DOHH2 (cell line): ENCODE measurements at regions not wholly inside any gene's neighbourhood (a gene's known extent, or its start where the extent isn't known, plus 50 kb on each side); places are given as distances from the start of the nearest gene placed in this dataset.

Experiments
- EZH2phosphoT487 ChIP-seq: fragments of 200-600 bp; sonication (generic); IDR thresholded peaks from 2 replicates; pipeline ENCODE4 v1.6.1; 2017; ENCODE audit warnings: borderline replicate concordance, mild to moderate bottlenecking, antibody characterized with exemption, low read length, moderate library complexity, mixed read lengths
- TF ChIP-seq, protein P1 (sequence below): fragments of 200-600 bp; sonication (generic); IDR thresholded peaks from one replicate; pipeline ENCODE4 v1.5.1; 2014; ENCODE audit warnings: antibody characterized with exemption, mild to moderate bottlenecking, low read depth, low read length; ENCODE audit not compliant: poor library complexity, severe bottlenecking

GRCh38 chr20:11328839-11329238 lies 588.9 kb upstream of the BTBD3 start:
- TF ChIP-seq, protein P1, sequence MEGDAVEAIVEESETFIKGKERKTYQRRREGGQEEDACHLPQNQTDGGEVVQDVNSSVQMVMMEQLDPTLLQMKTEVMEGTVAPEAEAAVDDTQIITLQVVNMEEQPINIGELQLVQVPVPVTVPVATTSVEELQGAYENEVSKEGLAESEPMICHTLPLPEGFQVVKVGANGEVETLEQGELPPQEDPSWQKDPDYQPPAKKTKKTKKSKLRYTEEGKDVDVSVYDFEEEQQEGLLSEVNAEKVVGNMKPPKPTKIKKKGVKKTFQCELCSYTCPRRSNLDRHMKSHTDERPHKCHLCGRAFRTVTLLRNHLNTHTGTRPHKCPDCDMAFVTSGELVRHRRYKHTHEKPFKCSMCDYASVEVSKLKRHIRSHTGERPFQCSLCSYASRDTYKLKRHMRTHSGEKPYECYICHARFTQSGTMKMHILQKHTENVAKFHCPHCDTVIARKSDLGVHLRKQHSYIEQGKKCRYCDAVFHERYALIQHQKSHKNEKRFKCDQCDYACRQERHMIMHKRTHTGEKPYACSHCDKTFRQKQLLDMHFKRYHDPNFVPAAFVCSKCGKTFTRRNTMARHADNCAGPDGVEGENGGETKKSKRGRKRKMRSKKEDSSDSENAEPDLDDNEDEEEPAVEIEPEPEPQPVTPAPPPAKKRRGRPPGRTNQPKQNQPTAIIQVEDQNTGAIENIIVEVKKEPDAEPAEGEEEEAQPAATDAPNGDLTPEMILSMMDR: no peak
- no peak for TF ChIP-seq EZH2phosphoT487
